Prostate gland (tissue), 2 donors: ENCODE measurements at regions not wholly inside any gene's neighbourhood (a gene's known extent, or its start where the extent isn't known, plus 50 kb on each side); places are given as distances from the start of the nearest gene placed in this dataset.

Source experiments
- DNase-seq: peaks from one replicate; pipeline ENCODE4 v3.0.0-alpha.2; 2019; ENCODE audit warnings: low spot score
- H3K27ac ChIP-seq, 2 donors: fragments of 200-600 bp; sonication (generic); 2 replicates each; pipeline ENCODE4 v1.5.1; 2017 to 2019
- H3K27me3 ChIP-seq: fragments of 200-600 bp; sonication (generic); replicated peaks from 2 replicates; pipeline ENCODE4 v1.5.1; 2019; ENCODE audit not compliant: insufficient read depth
- H3K36me3 ChIP-seq, 2 donors: fragments of 200-600 bp; sonication (generic); 1 replicate in 1 of 2; 2 replicates in 1 of 2; pipeline versions ENCODE4 v1.5.1 to v1.8.1; 2017 to 2019
- H3K4me1 ChIP-seq: fragments of 200-600 bp; sonication (generic); replicated peaks from 2 replicates; pipeline ENCODE4 v1.5.1; 2019
- H3K4me3 ChIP-seq, 2 donors: fragments of 200-600 bp; sonication (generic); 2 replicates each; pipeline ENCODE4 v1.5.1; 2017 to 2019
- H3K9me3 ChIP-seq: fragments of 200-600 bp; sonication (generic); 2 replicates; pipeline ENCODE4 v1.5.1; 2017
- CTCF ChIP-seq, 4 experiments: fragments of 200-600 bp in 2 of 4; fragments of 450-650 bp in 2 of 4; sonication (generic) in 2 of 4; IDR thresholded peaks; 1 replicate in 3 of 4; 2 replicates in 1 of 4; pipeline ENCODE4 v1.5.1; 2016 to 2019; ENCODE audit warnings: antibody characterized with exemption in 4 of 4, mild to moderate bottlenecking in 2 of 4, moderate library complexity in 2 of 4
- POLR2A ChIP-seq: fragments of 450-650 bp; IDR thresholded peaks from one replicate; pipeline ENCODE4 v1.6.1; 2016; ENCODE audit warnings: antibody characterized with exemption, mild to moderate bottlenecking
- POLR2AphosphoS5 ChIP-seq: sonication (generic); formaldehyde crosslinking; IDR thresholded peaks from one replicate; pipeline ENCODE4 v1.6.1; 2017; ENCODE audit warnings: antibody characterized with exemption
- WGBS: methylation state at CpG from one replicate; pipeline ENCODE4 v1.1.5; 2018; 5-methylcytosine and 5-hydroxymethylcytosine counted together
- intact Hi-C: fragments of 100-400 bp; cut with DNase I; formaldehyde crosslinking; loops from one replicate; pipeline ENCODE4 v1.14.2; 2022

- intact Hi-C loops: no loop called here
- no peak for DNase-seq
- TF ChIP-seq POLR2AphosphoS5 (no peak), POLR2A (no peak), CTCF (IDR thresholded peaks at IDR 0.05) (no peak)
- Histone ChIP-seq H3K4me1 (no peaks in the 10 kb centered on the region), H3K27me3 (no peaks in the 10 kb centered on the region), H3K9me3 (no peaks in the 10 kb centered on the region), H3K27ac (no peak overlapping the region), H3K4me3 (no peak overlapping the region), H3K36me3 (no peaks in the 10 kb centered on the region)
- WGBS: 66% methylated on average over 1 of the region's 1 CpG
Measured at GRCh38 chr14:41385797-41386196, 220.9 kb upstream of the LRFN5 start.

- DNase-seq: no peak
- Histone ChIP-seq H3K9me3 (no peaks in the 10 kb centered on the region), H3K4me1 (no peaks in the 10 kb centered on the region), H3K4me3 (no peak overlapping the region), H3K27ac (no peak overlapping the region), H3K27me3 (no peaks in the 10 kb centered on the region), H3K36me3 (no peaks in the 10 kb centered on the region)
- intact Hi-C loops: no loop called here
- no peak for TF ChIP-seq CTCF (IDR thresholded peaks at IDR 0.05)
- TF ChIP-seq POLR2AphosphoS5: no peak
- TF ChIP-seq POLR2A: no peak
Measured at GRCh38 chr14:41380017-41380416, 226.7 kb upstream of the LRFN5 start.

- Histone ChIP-seq H3K27me3 (no peaks in the 10 kb centered on the region), H3K4me1 (no peaks in the 10 kb centered on the region), H3K27ac (no peak overlapping the region), H3K4me3 (no peak overlapping the region), H3K36me3 (no peaks in the 10 kb centered on the region), H3K9me3 (no peaks in the 10 kb centered on the region)
- intact Hi-C loops: no loop called here
- no peak for DNase-seq
- TF ChIP-seq POLR2A (no peak), POLR2AphosphoS5 (no peak), CTCF (IDR thresholded peaks at IDR 0.05) (no peak)
- 72% methylated on average over 2 of the region's 2 CpGs for WGBS
Measured at GRCh38 chr14:41378526-41378925, 228.2 kb upstream of the LRFN5 start.

- 92% methylated on average over 2 of the region's 2 CpGs for WGBS
- DNase-seq: no peak
- TF ChIP-seq POLR2AphosphoS5 (no peak), POLR2A (no peak), CTCF (IDR thresholded peaks at IDR 0.05) (no peak)
- intact Hi-C loops: no loop called here
- Histone ChIP-seq H3K27ac (no peak overlapping the region), H3K4me1 (no peaks in the 10 kb centered on the region), H3K36me3 (no peaks in the 10 kb centered on the region), H3K27me3 (no peaks in the 10 kb centered on the region), H3K9me3 (no peaks in the 10 kb centered on the region), H3K4me3 (no peak overlapping the region)
Measured at GRCh38 chr14:41377932-41378331, 228.7 kb upstream of the LRFN5 start.

- TF ChIP-seq POLR2AphosphoS5 (no peak), POLR2A (no peak), CTCF (IDR thresholded peaks at IDR 0.05) (no peak)
- Histone ChIP-seq H3K27me3 (no peaks in the 10 kb centered on the region), H3K9me3 (no peaks in the 10 kb centered on the region), H3K27ac (no peak overlapping the region), H3K4me1 (no peaks in the 10 kb centered on the region), H3K36me3 (no peaks in the 10 kb centered on the region), H3K4me3 (no peak overlapping the region)
- no peak for DNase-seq
- intact Hi-C loops: no loop called here
- WGBS: 85% methylated on average over 4 of the region's 4 CpGs
Measured at GRCh38 chr14:41374092-41374491, 232.6 kb upstream of the LRFN5 start.
